WTC11 (cell line): ENCODE measurements at regions not wholly inside any gene's neighbourhood (a gene's known extent, or its start where the extent isn't known, plus 50 kb on each side); places are given as distances from the start of the nearest gene placed in this dataset.
"Not testable (repeated sequence)": the region's sequence is repeated elsewhere in the genome, so short reads cannot be mapped to it uniquely, and the experiment has no call there.

ENCODE experiments used
- ARID4B ChIP-seq: sonication (generic); formaldehyde crosslinking; IDR thresholded peaks from 2 replicates; pipeline ENCODE4 v1.8.0; 2023; ENCODE audit warnings: missing genetic modification reagents, mild to moderate bottlenecking, borderline replicate concordance
- CTCF ChIP-seq: fragments of 200-600 bp; IDR thresholded peaks from 2 replicates; pipeline ENCODE4 v1.8.0; 2022; ENCODE audit warnings: antibody characterized with exemption
- MYBL2 ChIP-seq: sonication (generic); formaldehyde crosslinking; IDR thresholded peaks from 2 replicates; pipeline ENCODE4 v1.8.1; 2023; ENCODE audit warnings: mild to moderate bottlenecking, moderate library complexity, missing genetic modification reagents
- NFYB ChIP-seq: sonication (generic); formaldehyde crosslinking; conservative IDR thresholded peaks from 2 replicates; pipeline ENCODE4 v1.8.0; 2022; ENCODE audit warnings: low read depth, missing genetic modification reagents
- NR3C1 ChIP-seq: sonication (generic); formaldehyde crosslinking; conservative IDR thresholded peaks from 2 replicates; pipeline ENCODE4 v1.8.1; 2023; ENCODE audit warnings: low read depth, mild to moderate bottlenecking, missing genetic modification reagents
- PRDM15 ChIP-seq: sonication (generic); formaldehyde crosslinking; IDR thresholded peaks from 2 replicates; pipeline ENCODE4 v1.8.0; 2022; ENCODE audit warnings: missing genetic modification reagents
- TCF7 ChIP-seq: sonication (generic); formaldehyde crosslinking; IDR thresholded peaks from 2 replicates; pipeline ENCODE4 v1.8.0; 2022; ENCODE audit warnings: mild to moderate bottlenecking, low read depth, missing genetic modification reagents, moderate library complexity
- USF2 ChIP-seq: sonication (generic); formaldehyde crosslinking; IDR thresholded peaks from 2 replicates; pipeline ENCODE4 v1.8.1; 2023; ENCODE audit warnings: mild to moderate bottlenecking, missing genetic modification reagents, moderate library complexity
- ZNF121 ChIP-seq: sonication (generic); formaldehyde crosslinking; IDR thresholded peaks from 2 replicates; pipeline ENCODE4 v1.8.0; 2023; ENCODE audit warnings: missing genetic modification reagents

- not testable (repeated sequence) for TF ChIP-seq CTCF; TCF7 (CRISPR knock-in tag); NR3C1 (CRISPR knock-in tag); USF2; PRDM15; NFYB (CRISPR knock-in tag); MYBL2; ARID4B (CRISPR knock-in tag); ZNF121 (CRISPR knock-in tag)
Measured at GRCh38 chr1:120608314-120609014, 115.3 kb upstream of the NBPF26 start.
